Fibroblast of pulmonary artery (primary cell): ENCODE measurements at regions not wholly inside any gene's neighbourhood (a gene's known extent, or its start where the extent isn't known, plus 50 kb on each side); places are given as distances from the start of the nearest gene placed in this dataset.
"Not testable (repeated sequence)": the region's sequence is repeated elsewhere in the genome, so short reads cannot be mapped to it uniquely, and the experiment has no call there.

Source experiments
- DNase-seq: peaks from one replicate; pipeline ENCODE4 v3.0.0-alpha.2; 2010; ENCODE audit warnings: low read depth
- H3K4me3 ChIP-seq: replicated peaks from 2 replicates; pipeline ENCODE4 v1.5.1; 2011; ENCODE audit warnings: low read depth, mild to moderate bottlenecking, control low read depth, low read length, moderate library complexity
- TF ChIP-seq, protein P1 (sequence below): IDR thresholded peaks from 2 replicates; pipeline ENCODE4 v1.5.1; 2011; ENCODE audit warnings: mild to moderate bottlenecking, control low read depth, low read length, inconsistent platforms; ENCODE audit errors: missing control alignments

DNA sequence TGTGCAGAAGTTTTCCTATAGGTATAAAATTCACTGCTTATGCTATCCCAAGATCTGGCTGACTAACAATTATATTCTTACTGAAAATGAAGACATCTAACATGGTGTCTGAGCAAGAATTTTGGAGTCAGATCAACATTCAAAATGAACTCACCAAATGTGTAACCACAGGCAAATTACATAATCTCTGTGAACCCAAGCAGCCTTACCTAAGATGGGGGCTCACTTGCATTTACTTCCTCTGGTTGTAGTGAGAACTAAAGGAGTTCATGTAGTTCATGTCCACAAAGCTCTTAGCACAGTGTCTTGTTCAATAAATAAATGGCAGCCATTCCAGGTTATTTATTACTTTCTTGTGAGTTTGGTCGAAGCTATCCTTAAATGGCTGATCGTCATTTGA, 163.9 kb upstream of the LCORL start:
- no peak for DNase-seq
- TF ChIP-seq, protein P1, sequence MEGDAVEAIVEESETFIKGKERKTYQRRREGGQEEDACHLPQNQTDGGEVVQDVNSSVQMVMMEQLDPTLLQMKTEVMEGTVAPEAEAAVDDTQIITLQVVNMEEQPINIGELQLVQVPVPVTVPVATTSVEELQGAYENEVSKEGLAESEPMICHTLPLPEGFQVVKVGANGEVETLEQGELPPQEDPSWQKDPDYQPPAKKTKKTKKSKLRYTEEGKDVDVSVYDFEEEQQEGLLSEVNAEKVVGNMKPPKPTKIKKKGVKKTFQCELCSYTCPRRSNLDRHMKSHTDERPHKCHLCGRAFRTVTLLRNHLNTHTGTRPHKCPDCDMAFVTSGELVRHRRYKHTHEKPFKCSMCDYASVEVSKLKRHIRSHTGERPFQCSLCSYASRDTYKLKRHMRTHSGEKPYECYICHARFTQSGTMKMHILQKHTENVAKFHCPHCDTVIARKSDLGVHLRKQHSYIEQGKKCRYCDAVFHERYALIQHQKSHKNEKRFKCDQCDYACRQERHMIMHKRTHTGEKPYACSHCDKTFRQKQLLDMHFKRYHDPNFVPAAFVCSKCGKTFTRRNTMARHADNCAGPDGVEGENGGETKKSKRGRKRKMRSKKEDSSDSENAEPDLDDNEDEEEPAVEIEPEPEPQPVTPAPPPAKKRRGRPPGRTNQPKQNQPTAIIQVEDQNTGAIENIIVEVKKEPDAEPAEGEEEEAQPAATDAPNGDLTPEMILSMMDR = no peak
- H3K4me3 ChIP-seq = no peak overlapping the region

DNA sequence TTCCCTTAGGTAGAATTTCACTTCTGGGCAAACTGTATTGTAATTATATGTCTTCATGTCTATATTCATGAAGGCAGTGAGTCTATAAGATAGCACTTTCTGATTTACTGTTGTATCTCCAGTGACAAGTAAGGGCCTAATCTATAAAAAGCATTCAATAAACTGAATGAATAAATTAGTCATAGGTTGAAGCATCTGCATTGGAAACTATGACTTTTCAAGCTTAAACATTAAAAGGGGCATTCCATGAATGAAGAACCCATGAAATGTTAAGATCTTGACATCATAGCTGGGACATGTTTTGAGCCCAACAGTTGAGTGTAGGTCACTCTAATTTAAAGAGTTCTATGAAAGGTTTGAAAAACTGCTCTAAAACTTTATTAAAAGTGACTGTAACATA, 159.3 kb upstream of the LCORL start:
- DNase-seq = no peak
- no peak overlapping the region for H3K4me3 ChIP-seq
- TF ChIP-seq, protein P1 = no peak

DNA sequence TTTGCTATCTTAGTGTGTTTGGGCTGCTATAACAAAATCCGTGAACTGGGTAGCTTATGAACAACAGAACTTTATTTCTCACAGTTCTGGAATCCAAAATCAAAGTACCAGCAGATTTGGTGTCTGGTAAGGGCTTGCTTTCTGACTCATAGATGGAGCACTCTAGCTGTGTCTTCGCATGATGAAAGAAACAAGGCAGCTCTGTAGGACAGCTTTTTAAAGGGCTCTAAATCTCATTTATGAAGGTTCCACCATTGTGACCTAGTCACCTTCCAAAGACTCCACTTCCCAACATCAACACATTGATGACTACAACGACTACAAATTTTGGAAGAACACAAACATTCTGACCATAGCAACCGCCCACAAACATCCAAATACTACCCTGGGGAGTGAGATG, 158.6 kb upstream of the LCORL start:
- TF ChIP-seq, protein P1 = no peak
- H3K4me3 ChIP-seq = no peak overlapping the region
- no peak for DNase-seq

DNA sequence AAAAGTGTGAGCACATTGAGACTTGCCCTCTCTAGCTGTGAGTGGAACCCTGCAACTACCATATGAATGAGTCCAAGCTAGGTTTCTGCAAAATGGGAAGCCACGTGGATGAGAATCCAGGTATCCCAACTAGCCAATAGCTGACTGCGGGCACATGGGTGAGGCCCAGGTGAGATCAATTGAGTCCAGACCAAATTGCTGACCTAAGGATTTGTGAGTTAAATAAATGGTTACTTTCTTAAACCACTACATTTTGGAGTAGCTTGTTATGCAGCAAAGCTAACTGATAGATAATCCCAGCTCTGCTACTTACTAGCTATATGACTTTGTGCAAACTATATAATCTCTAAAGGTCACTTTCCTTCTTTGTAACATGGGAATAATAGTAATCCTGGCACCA, 150.3 kb upstream of the LCORL start:
- no peak for DNase-seq
- no peak overlapping the region for H3K4me3 ChIP-seq
- TF ChIP-seq, protein P1 = no peak

DNA sequence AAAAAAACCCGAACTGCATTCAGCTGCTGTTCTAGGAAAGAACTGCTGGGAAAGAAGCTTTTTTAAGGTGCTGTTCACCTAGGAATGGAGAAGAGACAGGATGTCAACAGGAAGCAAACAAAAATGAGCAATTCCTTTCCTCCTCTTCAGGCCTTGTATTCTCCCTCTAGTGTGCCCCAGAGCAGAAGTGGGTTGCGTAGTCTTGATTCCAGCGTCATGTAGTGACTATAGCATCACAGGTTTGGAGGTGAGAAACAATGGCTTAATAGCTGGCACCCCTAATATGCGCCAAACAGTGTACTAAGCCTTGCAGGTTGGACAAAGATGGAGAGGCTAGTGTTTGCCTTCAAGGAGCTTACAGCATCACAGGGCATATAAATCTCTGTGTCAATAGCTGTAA, 146.3 kb upstream of the LCORL start:
- TF ChIP-seq, protein P1 = no peak

DNA sequence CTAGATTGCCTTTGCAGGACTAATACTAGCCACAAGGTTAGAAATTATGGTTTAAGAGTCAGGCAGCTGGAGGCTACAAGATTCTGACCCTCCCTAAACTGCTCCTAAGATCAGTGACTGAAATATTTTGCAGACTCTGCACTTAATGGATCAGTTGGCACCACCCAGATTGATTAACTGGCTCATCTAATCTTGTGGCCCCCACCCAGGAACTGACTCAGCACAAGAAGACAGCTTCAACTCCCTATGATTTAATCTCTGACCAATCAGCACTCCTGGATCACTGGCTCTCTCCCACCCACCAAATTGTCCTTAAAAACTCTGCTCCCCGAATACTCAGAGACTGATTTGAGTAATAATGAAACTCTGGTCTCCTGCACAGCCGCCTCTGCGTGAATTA, 145.4 kb upstream of the LCORL start:
- TF ChIP-seq, protein P1 = no peak
- DNase-seq = no peak
- no peak overlapping the region for H3K4me3 ChIP-seq

More for the DNA sequence above, 146.3 kb upstream of the LCORL start:
- DNase-seq = no peak
- no peak overlapping the region for H3K4me3 ChIP-seq

DNA sequence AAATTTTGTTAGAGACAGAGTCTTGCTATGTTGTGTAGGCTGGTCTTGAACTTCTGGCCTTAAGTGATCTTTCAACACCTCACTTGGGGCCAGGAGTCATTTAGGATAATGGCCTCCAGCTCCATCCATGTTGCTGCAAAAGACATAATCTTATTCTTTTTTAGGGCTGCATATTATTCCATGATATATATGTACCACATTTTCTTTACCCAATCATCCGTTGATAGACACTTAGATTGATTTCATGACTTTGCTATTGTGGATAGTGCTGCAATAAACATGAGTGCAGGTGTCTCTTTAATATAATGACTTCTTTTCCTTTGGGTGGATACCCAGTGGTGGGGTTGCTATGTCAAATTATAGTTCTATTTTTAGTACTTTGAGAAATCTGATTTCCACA, 140.9 kb upstream of the LCORL start:
- TF ChIP-seq, protein P1 = no peak
- H3K4me3 ChIP-seq = no peak overlapping the region
- DNase-seq = no peak

DNA sequence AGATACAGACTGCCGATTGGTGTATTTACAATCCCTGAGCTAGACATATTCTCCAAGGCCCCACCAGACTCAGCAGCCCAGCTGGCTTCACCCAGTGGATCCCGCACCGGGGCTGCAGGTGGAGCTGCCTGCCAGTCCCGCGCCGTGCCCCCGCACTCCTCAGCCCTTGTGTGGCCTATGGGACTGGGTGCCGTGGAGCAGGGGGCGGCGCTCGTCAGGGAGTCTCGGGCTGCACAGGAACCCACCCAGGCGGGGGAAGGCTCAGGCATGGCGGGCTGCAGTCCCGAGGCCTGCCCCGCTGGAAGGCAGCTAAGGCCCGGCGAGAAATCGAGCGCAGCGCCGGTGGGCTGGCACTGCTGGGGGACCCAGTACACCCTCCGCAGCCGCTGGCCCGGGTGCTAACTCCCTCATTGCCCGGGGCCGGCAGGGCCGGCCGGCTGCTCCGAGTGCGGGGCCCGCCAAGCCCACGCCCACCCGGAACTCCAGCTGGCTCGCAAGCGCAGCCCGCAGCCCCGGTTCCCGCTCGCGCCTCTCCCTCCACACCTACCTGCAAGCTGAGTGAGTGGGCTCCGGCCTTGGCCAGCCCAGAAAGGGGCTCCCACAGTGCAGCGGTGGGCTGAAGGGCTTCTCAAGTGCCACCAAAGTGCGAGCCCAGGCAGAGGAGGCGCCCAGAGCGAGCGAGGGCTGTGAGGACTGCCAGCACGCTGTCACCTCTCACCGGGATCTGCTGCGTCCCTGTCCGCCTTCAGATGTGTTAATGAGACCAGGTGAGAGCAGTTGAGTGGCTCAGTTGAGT, 137.8 kb upstream of the LCORL start:
- not testable (repeated sequence) for H3K4me3 ChIP-seq, DNase-seq
